HepG2 (cell line): ENCODE measurements at regions not wholly inside any gene's neighbourhood (a gene's known extent, or its start where the extent isn't known, plus 50 kb on each side); places are given as distances from the start of the nearest gene placed in this dataset.
A peak's percentile ranks its signal among the peaks of the same experiment; 100 is the strongest.

Source experiments
- BRD4 ChIP-seq: sonication (generic); formaldehyde crosslinking; IDR thresholded peaks from 2 replicates; pipeline ENCODE4 v1.4.0; 2020; ENCODE audit warnings: missing genetic modification reagents
- HOXA9 ChIP-seq: sonication (generic); formaldehyde crosslinking; IDR thresholded peaks from 2 replicates; pipeline ENCODE4 v1.8.1; 2022; ENCODE audit warnings: missing genetic modification reagents, mild to moderate bottlenecking, moderate library complexity, borderline replicate concordance
- PHF8 ChIP-seq: sonication (generic); formaldehyde crosslinking; IDR thresholded peaks from 2 replicates; pipeline ENCODE4 v1.5.0; 2020; ENCODE audit warnings: missing genetic modification reagents
- PRDM15 ChIP-seq: sonication (generic); formaldehyde crosslinking; IDR thresholded peaks from 2 replicates; pipeline ENCODE4 v1.4.0; 2020; ENCODE audit warnings: missing genetic modification reagents
- RAD51 ChIP-seq: fragments of 450-650 bp; IDR thresholded peaks from 2 replicates; pipeline ENCODE4 v1.6.1; 2016; ENCODE audit warnings: borderline replicate concordance
- RNF2 ChIP-seq: fragments of 450-650 bp; conservative IDR thresholded peaks from 2 replicates; pipeline ENCODE4 v1.6.1; 2016; ENCODE audit warnings: low read depth
- SNAI1 ChIP-seq: sonication (generic); formaldehyde crosslinking; IDR thresholded peaks from 2 replicates; pipeline ENCODE4 v1.5.0; 2020; ENCODE audit warnings: mild to moderate bottlenecking, missing genetic modification reagents, borderline replicate concordance
- SSRP1 ChIP-seq: IDR thresholded peaks from 2 replicates; pipeline ENCODE4 v1.6.1; 2016; ENCODE audit warnings: control low read depth
- SUZ12 ChIP-seq: fragments of 150-350 bp; IDR thresholded peaks from 2 replicates; pipeline ENCODE4 v1.6.1; 2014; ENCODE audit warnings: low read depth, low read length
- TBL1XR1 ChIP-seq: fragments of 150-350 bp; IDR thresholded peaks from 2 replicates; pipeline ENCODE4 v1.6.1; 2014; ENCODE audit warnings: borderline replicate concordance, low read length; ENCODE audit not compliant: partially characterized antibody
- ZNF232 ChIP-seq: sonication (generic); formaldehyde crosslinking; IDR thresholded peaks from 2 replicates; pipeline ENCODE4 v1.4.0; 2020; ENCODE audit warnings: missing genetic modification reagents, borderline replicate concordance
- ZNF383 ChIP-seq: sonication (generic); formaldehyde crosslinking; IDR thresholded peaks from 2 replicates; pipeline ENCODE4 v1.4.0; 2020; ENCODE audit warnings: missing genetic modification reagents, mild to moderate bottlenecking, borderline replicate concordance
- TF ChIP-seq, protein P1 (sequence below): sonication (generic); formaldehyde crosslinking; IDR thresholded peaks from 2 replicates; pipeline ENCODE4 v1.5.1; 2020; ENCODE audit warnings: missing genetic modification reagents, mild to moderate bottlenecking, borderline replicate concordance
- TF ChIP-seq, protein P2 (sequence below): sonication (generic); formaldehyde crosslinking; IDR thresholded peaks from 2 replicates; pipeline ENCODE4 v1.4.0; 2020; ENCODE audit warnings: missing genetic modification reagents; ENCODE audit errors: not compliant biosample characterization
- TF ChIP-seq, protein P3 (sequence below): sonication (generic); formaldehyde crosslinking; IDR thresholded peaks from 2 replicates; pipeline ENCODE4 v1.4.0; 2020; ENCODE audit warnings: missing genetic modification reagents
- TF ChIP-seq, protein P4 (sequence below): conservative IDR thresholded peaks from 2 replicates; pipeline ENCODE4 v1.6.1; 2018; ENCODE audit warnings: missing genetic modification reagents
- TF ChIP-seq, protein P5 (sequence below): sonication (generic); formaldehyde crosslinking; IDR thresholded peaks from 2 replicates; pipeline ENCODE4 v1.4.0; 2020; ENCODE audit warnings: mild to moderate bottlenecking, missing genetic modification reagents, borderline replicate concordance

- TF ChIP-seq, protein P1, sequence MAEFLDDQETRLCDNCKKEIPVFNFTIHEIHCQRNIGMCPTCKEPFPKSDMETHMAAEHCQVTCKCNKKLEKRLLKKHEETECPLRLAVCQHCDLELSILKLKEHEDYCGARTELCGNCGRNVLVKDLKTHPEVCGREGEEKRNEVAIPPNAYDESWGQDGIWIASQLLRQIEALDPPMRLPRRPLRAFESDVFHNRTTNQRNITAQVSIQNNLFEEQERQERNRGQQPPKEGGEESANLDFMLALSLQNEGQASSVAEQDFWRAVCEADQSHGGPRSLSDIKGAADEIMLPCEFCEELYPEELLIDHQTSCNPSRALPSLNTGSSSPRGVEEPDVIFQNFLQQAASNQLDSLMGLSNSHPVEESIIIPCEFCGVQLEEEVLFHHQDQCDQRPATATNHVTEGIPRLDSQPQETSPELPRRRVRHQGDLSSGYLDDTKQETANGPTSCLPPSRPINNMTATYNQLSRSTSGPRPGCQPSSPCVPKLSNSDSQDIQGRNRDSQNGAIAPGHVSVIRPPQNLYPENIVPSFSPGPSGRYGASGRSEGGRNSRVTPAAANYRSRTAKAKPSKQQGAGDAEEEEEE (CRISPR knock-in tag): no peak
- no peak for TF ChIP-seq SUZ12
- no peak for TF ChIP-seq SSRP1 (CRISPR knock-in tag)
- TF ChIP-seq BRD4 (CRISPR knock-in tag): no peak
- 0 out of 2 replicates have a peak, but pooled peaks have one; percentile 38 for TF ChIP-seq ZNF232 (CRISPR knock-in tag)
- TF ChIP-seq ZNF383: no peak
- no peak for TF ChIP-seq HOXA9 (CRISPR knock-in tag)
- TF ChIP-seq, protein P2, sequence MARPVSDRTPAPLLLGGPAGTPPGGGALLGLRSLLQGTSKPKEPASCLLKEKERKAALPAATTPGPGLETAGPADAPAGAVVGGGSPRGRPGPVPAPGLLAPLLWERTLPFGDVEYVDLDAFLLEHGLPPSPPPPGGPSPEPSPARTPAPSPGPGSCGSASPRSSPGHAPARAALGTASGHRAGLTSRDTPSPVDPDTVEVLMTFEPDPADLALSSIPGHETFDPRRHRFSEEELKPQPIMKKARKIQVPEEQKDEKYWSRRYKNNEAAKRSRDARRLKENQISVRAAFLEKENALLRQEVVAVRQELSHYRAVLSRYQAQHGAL (CRISPR knock-in tag): no peak
- TF ChIP-seq SNAI1 (CRISPR knock-in tag): no peak
- TF ChIP-seq, protein P3, sequence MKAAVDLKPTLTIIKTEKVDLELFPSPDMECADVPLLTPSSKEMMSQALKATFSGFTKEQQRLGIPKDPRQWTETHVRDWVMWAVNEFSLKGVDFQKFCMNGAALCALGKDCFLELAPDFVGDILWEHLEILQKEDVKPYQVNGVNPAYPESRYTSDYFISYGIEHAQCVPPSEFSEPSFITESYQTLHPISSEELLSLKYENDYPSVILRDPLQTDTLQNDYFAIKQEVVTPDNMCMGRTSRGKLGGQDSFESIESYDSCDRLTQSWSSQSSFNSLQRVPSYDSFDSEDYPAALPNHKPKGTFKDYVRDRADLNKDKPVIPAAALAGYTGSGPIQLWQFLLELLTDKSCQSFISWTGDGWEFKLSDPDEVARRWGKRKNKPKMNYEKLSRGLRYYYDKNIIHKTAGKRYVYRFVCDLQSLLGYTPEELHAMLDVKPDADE (CRISPR knock-in tag): no peak
- TF ChIP-seq TBL1XR1: no peak
- peak; percentile 80 for TF ChIP-seq RNF2
- no peak for TF ChIP-seq PRDM15 (CRISPR knock-in tag)
- TF ChIP-seq RAD51: 0 out of 2 replicates have a peak, but pooled peaks have one; percentile 27
- TF ChIP-seq, protein P4, sequence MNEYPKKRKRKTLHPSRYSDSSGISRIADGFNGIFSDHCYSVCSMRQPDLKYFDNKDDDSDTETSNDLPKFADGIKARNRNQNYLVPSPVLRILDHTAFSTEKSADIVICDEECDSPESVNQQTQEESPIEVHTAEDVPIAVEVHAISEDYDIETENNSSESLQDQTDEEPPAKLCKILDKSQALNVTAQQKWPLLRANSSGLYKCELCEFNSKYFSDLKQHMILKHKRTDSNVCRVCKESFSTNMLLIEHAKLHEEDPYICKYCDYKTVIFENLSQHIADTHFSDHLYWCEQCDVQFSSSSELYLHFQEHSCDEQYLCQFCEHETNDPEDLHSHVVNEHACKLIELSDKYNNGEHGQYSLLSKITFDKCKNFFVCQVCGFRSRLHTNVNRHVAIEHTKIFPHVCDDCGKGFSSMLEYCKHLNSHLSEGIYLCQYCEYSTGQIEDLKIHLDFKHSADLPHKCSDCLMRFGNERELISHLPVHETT (CRISPR knock-in tag): no peak
- TF ChIP-seq PHF8 (CRISPR knock-in tag): no peak
- TF ChIP-seq, protein P5, sequence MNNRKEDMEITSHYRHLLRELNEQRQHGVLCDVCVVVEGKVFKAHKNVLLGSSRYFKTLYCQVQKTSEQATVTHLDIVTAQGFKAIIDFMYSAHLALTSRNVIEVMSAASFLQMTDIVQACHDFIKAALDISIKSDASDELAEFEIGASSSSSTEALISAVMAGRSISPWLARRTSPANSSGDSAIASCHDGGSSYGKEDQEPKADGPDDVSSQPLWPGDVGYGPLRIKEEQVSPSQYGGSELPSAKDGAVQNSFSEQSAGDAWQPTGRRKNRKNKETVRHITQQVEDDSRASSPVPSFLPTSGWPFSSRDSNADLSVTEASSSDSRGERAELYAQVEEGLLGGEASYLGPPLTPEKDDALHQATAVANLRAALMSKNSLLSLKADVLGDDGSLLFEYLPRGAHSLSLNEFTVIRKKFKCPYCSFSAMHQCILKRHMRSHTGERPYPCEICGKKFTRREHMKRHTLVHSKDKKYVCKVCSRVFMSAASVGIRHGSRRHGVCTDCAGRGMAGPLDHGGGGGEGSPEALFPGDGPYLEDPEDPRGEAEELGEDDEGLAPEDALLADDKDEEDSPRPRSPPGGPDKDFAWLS (CRISPR knock-in tag): no peak
Measured at GRCh38 chr10:95133016-95133752, 60.9 kb upstream of the ACSM6 start (continued).
